ENCODE measurements at regions not wholly inside any gene's neighbourhood (a gene's known extent, or its start where the extent isn't known, plus 50 kb on each side); places are given as distances from the start of the nearest gene placed in this dataset.

DNA sequence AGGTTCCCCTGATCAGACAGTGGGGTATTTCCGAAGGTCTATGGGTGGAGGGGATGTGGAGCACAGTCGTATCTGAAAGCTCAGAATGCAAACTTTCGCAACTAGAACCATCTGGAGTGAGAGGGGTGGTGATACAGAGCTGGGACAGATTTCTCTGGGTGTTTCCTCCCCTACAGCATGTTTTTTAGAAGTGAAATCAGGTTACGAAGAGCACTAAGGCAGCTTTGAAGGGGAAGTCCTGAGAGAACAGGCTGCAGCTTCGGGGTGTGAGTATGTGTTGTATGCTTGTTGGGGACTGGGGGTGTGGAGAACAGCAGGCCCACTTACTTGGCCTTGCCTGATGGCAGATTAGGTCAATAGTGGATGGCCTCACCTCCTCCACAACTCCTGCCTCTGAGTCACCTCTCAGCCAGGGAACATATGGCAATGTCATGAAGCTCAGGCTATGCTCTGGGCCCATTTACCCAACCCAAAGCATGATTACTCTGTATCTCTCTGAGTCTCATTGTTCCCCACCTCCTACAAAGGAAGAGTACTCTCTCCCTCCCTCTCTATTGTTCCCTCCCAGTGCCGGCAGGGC, 107.2 kb upstream of the RASGRP1 start:
- DNase-seq, result no peak

DNA sequence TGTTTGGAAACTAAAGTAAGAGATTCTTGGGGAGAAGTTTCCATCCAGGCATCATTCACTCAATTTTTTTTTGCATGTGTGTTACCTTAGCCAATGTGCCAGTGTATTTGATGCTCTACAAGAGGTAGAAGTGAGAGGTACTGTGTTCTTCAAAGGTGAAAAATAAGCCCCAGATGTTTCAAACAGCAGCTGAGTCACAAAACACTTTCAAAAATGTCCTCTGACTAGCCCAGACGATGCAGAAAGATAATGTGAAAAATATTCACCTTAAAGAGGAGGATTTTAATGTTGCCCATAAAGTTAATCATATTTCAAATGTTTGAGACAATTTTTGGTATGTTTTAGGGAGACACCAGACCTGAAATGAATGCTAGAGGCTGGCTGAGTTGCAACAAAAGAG, 107.7 kb upstream of the RASGRP1 start:
- DNase-seq, result no peak

DNA sequence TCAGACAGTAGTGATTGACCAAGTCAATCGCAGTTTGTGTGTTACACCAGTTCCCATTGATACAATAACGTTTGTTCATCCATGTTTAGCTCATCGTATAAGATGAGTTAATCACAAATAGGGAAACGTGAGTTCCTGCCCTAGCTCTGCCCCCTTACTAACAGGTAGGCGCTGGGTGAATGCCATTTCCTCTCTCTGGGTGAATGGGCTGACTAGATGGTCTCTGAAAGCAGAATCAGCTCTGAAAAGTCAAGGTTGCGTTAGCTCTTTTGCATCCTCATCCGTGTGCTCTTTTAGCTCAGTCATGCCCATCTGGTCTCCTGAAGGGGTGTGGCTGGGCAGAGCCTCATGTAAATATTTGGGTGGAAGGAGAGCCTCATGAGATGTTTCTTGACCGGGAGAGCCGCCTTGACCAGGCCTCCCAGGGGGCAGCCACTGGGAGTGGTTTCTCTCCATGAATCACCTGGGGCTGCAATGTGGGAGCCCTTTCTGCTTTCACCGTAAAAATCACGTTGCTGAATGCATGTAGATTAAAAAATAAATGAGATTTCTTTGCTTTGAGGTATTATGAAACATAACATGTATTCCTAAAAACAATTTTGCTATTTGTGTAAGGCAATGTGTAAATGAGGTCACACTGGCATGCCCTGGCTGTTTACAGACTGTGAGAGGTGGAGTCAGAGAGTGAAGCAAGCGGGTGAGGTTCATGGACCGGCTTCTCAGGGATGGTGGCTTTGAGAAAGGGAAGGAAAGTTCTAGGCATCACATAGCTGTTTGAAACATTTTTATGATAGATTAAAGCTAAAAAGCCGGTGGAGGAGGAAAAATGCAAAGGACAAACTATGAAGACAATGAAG, 108.4 kb upstream of the RASGRP1 start:
- DNase-seq, result no peak

DNA sequence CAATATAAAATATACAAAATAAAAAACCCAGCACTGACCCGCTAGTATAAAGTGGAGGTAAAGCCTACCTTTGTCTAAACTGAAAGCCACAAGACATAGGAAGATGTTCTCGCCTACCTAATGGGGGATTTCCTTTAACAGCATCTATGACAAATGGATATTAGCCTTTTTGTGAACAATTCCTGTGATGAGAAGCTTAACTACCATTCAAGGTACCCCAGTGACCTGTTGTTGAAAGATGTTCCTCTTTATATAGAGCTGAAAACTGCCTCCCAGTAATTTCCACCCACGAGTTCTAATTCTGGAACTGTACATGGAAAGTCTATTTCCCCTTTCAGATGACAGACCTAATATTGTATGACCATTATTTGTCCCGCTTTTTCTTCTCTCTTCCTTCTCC, 109.8 kb upstream of the RASGRP1 start:
- DNase-seq, result no peak

DNA sequence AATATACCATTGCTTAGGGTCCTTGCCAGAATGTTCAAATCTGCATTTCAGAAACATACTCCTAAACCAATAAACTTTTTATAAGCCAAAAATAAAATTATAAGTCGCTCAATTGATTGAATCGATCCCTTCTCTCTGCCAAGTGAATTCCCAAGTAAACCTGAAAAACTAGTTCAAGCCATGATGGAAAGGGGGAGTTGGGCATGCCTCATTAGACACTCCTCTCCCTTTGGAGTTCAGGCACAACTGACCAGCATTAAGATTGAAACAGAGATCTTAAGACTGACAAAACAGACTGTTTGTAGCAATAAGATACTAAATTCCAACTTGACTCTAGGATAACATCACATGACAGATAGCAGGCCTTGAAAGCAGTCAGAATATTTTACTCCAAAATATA, 113.7 kb upstream of the RASGRP1 start:
- DNase-seq, result no peak

DNA sequence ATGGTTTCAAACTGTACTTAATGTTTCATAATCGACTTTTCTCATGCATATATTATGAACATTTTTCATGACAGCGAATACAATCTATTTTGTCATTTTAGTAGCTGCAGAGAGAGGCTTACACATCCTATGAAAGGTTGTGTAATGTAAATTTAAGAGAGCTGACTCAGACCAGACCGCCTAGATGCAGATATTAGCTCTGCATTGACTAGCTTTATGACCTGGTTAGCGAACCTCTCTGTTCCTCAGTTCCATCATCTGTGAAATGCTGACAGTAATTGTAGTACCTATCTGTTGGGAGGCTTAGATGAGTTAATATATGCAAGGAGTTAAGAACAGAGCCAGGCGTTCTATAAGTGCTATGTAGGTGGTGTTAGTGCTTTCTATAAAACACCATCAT, 116.2 kb upstream of the RASGRP1 start:
- DNase-seq, result no peak

DNA sequence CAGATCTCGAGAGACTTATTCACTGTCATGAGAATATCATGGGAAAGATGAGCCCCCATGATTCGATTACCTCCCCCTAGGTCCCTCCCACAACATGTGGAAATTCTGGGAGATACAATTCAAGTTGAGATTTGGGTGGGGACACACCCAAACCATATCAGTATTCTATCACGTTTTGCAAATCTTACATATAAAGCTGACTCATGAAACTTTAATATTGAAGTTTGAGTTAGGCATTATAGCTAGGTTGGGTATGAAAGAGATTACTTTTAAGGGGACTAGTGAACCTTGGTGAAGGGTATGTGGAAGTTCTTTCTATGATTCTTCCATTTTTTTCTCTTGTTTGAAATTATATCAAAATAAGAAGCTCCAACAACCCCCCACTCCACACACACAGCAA, 117.7 kb upstream of the RASGRP1 start:
- DNase-seq, result no peak

DNA sequence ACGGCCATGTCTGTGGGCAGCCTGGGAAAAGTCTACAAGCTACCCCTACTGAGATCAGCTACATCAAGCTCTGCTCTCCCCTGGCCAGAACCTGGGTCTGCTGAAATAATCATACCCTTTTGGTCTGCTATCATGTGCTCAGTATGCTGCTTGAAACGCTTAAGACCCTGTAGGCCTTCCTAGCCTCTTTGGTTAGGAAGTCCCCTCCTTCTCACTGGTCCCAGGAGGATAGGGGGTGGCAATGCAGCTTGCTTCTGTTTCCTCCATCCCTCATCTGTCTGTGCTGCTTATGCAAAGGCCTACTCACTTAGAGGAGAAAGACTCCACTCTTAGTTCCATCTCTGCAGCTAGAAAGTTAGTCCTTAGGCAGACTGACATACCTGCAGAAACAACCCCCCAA, 118.2 kb upstream of the RASGRP1 start:
- no peak for DNase-seq

DNA sequence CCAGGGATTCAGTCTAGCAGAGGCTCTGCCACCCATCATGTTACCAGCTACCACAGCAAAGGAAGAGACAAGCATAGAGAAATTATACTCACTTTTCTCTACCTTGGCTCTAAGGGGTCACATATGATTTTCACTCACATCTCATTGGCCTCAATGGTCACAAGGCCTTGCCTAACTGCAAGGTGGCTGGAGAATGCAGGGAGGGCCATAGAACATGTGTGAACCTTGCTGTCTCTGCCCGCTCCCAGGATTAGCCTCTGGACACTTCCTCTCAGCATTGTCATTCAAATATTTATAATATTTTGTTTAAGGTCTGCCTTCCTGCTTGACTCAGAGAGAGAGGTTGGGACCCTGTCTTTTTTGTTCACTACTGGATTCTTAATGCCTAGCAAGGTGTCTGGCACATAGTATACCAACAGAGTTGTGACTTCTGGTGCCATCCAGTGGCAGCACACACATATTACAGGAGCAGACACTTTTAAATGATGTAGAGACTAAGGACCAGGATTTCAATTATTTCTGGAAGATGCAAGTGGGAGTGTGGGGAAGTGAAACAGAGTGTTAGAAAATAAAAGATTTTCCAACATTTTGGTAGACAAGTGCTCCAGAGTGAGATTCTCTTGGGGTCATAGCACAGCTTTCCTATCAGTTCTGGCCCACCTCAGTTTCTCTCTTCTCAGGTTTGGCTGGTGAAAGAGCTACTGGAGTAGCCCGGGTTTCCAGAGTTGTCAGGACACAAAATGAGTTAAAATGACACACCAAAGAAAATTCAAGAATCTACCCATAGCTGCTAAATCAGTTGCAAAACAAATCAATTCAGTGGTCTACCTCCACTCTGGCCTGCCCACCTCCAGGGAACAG, 119.0 kb upstream of the RASGRP1 start:
- DNase-seq, result peak in 34 of 56 donors; percentile 3 to 79 (median 36)

DNA sequence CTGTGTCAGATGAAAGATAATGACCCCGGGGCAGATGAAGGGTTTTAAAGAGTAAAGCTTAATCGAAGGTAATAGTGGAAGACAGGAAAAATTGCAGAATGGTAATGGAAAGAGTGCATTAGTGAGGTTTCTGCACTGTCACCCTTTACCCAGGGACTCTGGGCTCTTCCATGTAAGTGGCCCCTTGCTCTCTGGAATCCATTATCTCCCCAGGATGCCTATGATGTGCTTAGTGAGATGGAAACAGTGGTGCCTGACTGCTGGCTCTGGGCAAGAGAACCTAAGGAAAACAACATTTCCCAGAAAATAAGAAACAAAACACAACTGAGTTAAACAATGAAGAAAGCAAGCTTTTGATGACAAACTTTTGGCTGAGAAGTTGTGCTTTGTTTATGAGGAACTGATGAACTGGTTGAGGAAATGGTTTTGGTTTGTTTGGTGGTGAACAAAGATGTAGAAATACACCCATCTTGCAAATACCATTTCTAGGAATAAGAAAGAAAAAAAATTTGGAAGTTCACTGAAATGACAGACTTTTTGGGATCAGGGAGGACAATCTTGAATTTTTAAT, 119.9 kb upstream of the RASGRP1 start:
- no peak for DNase-seq

DNA sequence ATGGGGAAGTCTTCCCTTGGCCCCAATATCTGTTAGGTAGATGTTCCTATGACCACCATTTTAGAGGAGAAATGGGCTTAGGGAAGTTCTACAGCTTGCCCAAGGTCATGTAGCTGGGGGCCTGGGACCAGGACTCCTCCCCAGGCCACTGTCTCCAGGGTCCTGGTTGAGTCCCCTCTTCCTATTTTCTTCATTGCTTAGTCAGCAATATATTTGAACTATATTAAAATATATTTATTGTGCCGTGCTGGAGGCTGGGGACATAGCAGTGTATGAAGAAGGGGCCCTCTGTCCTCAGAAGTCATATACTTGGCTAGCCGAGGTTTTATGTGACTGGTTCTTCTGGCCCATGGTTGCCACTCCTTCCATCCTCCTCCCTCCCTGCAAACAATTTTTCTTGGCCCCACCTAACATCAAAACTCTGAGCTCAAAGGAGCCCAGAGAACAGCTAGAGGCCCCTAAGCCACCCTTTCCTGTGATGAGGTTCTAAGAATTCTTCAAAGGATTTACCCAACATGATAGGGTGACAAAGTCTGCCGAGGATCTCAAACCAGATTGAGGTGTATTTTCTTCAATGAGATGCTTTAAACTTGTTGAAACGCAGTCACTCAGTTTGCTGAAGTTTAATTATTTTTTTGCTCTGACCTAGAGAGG, 121.2 kb upstream of the RASGRP1 start:
- DNase-seq, result no peak

DNA sequence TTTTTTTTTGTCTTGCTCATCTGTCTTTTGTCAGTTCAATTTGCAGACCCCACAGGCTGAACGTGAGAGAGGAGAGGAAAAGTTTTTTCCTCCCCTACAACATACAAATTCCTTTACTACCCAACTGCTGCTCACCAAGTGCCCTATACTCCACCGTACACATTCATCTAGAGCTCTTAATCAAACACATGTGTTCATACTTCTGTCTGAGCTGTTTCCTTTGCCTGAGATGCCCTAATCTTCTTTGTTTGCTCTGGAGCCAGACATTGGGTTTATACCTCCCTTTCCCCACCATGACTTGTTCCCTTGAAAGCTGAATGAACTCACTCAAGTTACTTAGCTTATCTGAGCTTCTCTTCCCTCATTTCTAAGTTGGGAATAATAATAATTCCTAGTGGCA, 122.7 kb upstream of the RASGRP1 start:
- DNase-seq, result no peak

DNA sequence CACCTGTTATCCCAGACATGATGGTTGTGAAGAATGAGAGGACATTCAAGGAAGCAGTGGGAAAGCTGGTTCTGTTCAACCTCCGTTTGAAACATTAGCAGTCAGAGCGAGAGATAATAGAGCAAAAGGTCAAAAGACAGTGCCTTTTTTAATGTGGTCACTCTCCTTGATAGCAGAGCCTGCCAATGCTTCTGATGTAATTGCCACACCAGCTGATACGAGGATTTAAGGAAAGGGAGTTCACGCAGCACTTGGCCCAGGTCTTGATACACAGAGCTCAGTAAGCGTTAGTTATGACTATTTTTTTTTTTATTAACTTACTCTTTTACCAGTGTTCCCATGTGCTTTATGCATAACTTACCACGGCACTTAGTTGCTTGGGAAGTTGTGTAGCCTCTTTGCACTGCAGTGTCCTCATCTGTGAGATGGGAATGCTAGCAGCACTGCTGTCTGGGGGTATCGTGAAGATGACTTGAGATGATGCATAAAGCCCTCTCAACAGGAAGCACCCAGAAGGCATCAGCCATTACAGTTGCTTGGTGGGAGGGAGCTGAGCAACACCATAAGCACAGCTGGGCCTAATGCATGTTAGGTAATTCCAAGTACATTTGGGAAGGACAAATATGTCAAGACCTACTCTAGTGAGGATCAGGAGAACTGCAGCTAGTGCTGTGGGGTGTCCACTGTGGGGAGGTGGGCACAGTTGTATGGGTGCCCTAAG, 123.3 kb upstream of the RASGRP1 start:
- DNase-seq, result no peak

DNA sequence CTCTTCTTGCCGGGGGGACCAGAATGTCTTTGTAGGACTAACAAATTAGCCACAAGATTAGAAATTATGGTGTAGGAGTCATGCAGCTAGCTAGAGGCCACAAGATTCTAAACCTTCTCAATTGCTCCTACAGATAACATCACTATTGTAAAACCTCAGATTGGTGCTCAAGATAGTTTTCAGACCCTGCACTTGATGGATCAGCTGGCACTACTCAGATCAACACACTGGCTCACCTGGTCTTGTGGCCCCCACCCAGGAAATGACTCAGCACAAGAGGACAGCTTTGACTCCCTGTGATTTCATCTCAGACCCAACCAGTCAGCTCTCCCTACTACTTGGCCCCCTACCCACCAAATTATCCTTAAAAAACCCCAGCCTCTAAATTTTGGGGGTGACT, 124.1 kb upstream of the RASGRP1 start:
- no peak for DNase-seq

DNA sequence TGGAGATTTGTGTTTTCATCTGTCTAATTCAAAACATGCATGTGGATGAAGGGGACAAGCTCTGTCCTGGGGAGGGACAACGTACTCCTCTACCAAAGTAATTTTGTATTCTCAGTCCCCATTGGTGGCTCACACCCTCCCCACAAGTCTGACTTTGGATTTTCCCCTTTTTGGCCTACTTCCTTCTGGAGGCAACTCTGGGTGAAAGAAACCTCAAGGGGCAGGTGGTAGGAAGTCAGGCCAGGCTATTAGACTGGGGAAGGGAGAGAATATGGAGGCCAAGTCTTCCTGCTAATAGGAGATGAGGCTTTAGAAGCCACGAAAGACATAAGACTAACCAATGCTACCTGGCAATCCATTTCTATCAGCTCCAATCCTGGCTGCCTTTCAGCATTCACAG, 124.9 kb upstream of the RASGRP1 start:
- DNase-seq, result no peak

DNA sequence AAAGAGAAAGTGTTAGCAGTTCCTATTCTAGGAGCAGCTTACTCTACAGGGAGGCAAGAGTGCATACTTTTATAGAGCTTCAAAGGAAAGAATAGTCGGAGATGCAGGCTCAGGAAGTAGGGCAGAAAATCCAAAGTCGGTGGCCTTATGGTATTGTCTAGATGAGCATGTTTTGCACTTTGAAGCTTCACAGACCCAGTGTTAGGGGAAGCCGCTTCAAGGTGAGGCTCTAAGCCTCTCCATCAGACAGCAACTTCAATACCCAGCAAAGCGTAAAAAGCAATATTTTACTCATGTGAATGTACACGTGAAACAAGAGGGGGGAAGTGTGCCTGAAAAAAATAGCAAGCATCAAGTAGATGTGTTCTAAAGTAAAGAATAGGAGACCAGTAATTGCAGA, 125.6 kb upstream of the RASGRP1 start:
- no peak for DNase-seq

DNA sequence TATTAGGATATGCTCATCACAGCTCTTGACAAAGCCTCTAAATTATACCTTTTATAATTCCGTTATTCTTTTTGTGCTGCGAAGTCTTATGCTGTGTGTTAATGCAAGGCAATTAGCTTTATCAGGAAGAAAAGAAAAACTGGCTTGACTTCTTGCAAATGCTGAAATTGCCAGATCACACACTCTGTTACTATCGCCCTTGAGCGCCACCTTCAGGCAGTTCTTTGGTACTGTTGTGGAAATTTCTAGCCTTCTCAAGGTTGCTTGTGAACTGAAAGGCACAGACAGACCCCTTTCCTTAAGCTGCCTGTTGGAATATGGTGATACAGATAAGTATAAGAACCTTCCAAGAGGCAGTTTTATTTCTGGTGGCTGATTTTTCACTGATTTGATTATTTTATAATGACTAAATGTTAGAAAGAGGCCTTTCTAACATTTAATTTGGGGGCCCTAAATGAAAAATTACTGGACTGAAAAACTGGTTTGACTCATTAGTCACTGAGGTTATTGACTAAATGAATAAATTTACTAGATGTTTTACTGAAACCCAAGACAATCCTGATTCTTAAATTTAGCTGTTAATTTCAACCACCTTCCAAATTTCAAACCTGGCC, 126.2 kb upstream of the RASGRP1 start:
- peak in 44 of 56 donors; percentile 1 to 84 (median 46) for DNase-seq

DNA sequence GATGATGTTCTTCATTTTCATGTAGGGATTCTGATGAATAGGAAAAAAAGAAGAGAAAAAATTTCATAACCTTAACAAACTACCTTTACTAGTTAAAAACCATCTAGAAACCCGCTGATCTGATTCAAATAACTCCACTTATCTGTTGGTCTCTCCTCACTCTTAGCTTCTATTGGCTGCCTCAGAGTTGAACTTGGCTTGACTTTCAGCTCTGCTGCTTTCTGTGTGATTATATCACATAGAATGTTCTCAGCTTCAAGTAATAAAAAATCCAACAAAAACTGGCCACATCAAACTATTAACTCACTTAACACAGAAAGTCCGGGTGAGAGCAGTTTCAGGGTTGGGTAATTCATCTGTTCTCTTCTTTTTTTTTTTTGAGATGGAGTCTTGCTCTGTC, 126.8 kb upstream of the RASGRP1 start:
- no peak for DNase-seq

DNA sequence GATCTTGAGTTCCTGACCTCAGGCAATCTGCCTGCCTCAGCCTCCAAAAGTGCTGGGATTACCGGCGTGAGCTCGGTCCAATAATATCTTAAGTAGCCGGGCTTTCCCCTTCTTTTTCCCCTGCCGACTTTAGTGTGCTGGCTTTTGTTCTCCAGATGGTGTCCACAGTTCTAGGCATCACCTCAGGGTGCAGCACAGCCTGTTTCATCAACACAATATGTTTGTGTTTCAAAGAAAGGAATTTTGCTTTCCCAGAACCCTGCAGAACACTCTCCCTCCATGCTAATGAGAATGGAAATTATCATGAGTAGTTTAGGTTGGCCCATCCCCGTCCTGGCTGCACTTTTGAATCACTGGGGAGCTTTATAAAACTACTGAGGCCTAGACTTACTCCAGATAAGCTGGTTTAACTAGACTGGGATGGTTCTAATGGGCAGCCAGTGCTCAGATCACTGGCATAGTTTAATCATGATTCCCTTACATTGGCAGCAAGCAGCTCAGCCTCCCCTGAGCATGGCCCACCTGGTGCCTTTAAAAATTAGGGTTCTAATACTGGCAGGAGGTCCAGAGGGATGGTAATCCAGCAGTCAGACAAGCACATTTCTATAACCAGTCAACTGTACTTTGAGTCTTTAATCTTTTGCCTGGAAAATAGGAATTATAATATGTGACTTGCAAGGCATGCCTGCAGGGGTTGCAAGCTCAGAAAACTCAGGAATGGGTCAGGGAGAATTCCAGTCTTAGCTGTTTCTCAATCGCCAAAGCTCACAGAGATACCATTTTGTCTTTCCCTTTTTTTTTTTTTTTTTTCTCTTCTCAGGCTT, 127.6 kb upstream of the RASGRP1 start:
- no peak for DNase-seq

DNA sequence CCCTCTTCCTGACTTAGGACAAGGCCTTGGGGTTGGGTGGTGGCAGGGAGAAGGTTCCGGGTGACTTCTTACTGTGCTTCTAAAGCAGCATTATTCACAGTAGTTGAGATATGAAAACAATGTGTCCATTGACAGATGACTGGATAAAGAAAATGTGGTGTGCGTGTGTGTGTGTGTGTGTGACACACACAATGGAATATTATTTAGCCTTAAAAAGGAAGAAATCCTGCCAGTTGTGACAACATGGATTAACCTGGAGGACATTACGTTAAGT, 128.1 kb upstream of the RASGRP1 start:
- DNase-seq, result no peak
